ENCODE measurements at regions not wholly inside any gene's neighbourhood (a gene's known extent, or its start where the extent isn't known, plus 50 kb on each side); places are given as distances from the start of the nearest gene placed in this dataset.
A peak's percentile ranks its signal among the peaks of the same experiment; 100 is the strongest.
"Not testable (repeated sequence)": the region's sequence is repeated elsewhere in the genome, so short reads cannot be mapped to it uniquely, and the experiment has no call there.

DNA sequence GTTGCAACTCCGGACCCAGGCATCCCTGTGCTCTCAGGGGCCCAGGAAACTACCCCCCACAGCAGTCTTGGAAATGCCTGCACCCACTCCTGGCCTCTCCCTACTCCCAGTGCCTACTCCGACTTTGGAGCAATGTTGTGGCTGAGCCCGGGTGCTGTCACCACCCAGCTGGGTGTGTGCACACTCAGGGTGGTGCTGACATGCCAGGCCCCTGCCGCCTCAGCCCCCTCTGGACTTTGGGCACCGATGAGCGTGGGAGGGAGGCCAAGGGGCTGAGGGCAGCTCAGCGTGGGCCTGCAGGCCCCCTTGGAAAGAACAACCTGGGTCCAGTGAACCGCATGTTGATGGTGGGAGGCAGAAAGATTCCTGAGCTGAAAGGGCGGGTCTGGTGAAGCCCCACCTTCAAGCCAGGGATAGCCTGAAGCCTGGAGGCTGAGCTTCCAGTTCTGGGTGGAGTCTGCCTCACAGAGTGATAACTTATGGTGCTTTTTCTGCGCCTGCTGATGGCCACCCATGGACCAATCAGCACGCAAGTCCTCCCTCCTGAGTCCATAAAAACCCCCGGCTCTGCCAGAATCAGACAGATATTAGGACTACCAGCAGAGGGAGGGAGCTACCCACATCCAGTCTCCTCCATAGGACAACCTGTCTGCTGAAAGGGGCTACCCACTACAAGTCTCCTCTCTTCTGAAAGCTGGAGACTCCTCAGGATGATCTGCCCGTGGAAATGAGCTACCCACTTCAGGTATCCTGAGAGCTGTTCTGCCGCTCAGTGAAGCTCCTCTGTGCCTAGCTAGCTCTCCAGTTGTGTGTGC is 380.4 kb upstream of the SORCS1 start:
- no peak for DNase-seq

DNA sequence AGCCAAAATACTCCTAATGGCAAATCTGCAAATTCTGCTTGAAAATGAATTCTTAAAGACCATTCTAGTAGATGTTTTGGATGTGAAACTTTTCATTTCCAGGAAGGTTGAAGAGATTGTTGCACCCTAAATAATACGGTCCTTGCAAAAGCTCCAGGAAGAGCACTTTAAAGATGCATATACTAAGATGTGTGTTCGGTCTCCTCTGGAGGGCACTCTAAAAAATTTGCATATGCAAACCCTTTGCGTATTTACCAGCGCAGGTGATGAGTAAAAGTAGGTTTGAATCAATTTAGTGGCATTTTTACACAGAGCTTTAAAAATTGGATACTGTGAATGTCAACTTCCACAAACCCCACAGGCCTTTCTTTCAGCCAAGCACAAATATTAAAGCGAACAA is 378.1 kb upstream of the SORCS1 start:
- no peak for DNase-seq

DNA sequence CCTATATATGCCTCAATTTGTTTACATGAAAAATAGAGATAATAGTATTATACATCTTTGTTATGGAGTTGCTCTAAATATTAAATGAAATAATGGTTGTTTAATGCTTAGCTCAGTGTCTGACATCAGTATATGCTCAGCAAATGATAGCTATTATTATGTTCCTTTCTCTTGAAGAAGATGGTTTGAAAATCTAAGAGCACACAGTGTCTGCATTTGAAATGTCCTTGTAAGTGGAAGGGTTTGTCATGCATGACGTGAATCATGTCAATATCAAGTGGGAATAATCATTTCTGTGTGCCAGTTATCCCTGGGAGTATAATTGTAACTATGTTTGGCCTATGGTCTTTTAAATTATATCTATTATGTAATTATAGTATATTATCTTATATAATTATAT is 377.5 kb upstream of the SORCS1 start:
- DNase-seq, result no peak

DNA sequence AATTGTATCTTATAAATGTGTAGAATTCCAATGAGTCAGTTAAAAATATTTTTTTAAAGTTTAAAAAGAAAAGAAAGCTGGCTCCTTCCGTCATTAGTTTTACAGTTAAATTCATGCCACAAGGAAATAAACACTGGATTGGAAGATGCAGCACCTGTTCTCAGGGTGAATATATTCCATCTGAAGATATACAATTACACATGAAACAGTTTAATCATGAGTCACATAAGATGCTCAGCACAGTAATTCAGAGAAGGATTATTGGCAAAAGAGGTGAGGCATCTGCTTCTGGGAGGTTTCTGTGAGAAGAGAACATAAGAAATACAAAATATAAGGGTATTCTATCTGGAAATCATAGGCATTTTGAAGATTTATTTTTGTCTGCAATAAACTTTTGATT is 376.5 kb upstream of the SORCS1 start:
- no peak for DNase-seq

DNA sequence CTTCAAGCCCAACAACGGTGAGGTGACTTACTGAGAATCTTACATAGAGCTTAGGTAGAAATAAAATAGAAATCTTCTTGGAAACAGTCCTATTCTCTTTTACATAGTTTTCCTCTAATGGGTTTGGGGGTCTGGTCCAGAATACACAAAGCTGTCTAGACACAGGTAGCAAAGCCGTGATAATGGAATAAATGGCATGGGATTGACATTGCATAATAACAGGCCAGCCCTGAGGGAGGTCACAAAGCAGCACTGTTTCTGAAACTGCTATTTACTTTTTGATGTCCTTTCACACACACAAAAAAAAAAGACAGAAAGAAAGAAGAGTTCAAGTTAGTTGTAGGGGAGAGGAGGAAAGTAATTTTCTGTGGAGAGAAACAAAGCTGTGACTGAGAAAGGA is 364.8 kb upstream of the SORCS1 start:
- no peak for DNase-seq

DNA sequence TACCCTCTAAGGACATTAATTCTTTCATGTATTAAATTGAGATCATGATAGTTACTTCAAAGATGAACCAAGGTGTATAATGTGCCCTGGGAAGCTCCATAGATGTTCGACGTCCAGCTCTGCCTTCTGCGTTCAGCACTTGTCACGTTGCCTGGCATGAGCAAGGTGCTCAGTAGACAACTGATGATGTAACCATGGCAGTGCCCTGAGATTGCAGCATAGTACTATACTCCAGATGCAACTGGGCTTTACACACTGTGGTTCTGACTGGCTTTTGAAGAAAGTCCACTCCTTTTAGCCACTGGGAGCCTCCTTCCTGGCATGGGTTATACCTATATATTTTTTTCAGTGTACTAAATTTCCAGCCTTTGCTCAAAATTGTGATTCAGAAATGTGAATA is 355.8 kb upstream of the SORCS1 start:
- DNase-seq, result no peak

DNA sequence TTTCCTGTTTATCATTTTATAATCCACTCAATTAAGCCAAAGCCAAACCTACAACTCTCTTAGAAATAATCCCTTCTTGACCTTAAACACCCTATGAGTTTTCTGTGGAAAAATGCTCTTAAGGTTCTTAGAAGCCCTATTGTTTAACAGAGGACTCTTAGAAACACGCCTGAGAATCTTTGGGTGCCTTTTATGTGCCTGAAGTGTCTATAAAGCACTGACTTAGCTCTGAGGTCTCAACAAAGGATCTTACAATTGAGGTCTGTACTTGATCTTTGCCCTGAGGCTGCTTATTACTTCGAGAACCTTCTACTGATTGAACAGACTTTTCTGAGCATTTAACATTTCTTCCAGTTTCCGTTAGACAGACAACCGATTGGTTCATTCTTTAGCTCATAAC is 353.3 kb upstream of the SORCS1 start:
- no peak for DNase-seq

DNA sequence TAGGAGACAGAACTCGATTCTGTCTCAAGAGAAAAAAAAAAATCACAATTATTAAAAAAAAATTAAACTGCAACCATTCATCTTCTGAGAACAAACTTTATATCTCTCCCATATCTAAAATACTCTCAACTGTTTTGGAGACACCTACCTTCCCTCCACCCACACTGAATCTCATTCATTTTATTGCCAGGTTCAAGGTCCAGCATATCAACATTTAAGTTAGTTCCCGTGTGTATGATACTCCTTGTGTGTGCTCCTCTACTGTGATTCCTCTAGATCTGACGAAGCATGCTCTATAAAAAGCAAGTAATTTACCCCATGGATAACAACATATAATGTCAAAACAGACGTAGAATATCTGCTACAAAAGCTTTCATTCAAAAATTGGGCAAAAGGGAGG is 351.8 kb upstream of the SORCS1 start:
- no peak for DNase-seq

DNA sequence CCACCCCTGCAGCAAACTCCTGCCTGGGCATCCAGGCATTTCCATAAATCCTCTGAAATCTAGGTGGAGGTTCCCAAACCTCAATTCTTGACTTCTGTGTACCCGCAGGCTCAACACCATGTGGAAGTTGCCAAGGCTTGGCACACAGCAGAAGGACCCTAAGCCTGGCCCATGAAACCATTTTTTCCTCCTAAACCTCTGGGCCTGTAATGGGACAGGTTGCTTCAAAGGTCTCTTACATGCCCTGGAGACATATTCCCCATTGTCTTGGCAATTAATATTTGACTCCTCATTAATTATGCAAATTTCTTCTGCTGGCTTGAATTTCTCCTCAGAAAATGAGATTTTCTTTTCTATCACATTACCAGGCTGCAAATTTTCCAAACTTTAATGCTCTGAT is 339.5 kb upstream of the SORCS1 start:
- not testable (repeated sequence) for DNase-seq

DNA sequence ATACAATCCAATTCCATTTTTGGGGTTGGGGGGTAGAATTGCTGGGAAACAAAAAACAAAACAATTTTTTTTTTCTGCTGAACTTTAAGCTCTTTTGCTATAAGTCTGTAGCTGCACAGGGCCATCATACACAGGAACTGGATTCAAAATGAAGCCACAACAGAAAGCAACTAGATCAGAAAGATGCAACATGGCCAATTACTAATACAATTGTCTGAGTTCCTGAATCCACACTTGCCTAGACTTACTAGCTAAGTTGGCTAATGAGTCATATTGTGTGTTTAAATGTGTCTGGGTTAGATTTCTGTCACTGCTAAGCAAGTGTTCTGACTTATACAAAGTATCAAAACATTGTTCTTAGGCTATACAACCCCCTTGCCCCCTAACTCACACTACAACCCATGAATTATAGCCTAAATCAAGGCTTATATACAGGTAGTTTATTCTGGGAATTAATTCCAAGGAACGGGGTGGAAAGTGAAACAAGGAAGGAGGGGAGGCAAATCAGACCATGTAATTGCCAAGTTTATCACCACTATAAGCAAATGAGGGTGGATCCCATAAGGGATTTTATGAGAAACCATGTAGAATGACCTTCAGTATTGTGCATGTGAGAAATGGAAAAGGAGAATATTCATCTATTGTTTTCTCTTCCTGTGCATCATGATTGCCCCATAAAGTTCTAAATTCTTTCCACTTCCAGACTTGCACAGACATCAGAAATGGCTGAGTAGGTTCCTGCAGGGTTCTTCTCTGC is 337.9 kb upstream of the SORCS1 start:
- no peak for DNase-seq

DNA sequence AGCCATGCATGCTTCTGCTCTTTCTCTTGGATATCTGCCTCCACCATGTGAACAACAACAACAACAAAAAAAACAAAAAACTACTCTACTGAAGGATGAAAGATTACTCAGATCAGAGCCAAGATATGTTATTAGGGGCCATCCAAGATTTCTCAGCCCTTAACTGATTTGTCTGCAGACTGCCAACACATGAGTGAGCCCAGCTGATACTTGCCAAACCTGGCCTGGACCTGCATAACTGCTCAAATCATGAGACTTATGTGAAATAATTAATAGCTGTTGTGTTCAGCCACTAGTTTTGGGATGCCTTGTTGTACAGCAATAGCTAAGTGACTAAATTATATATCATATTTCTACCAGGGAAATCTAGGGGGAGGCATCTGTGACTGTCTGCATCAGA is 334.5 kb upstream of the SORCS1 start:
- DNase-seq, result no peak

DNA sequence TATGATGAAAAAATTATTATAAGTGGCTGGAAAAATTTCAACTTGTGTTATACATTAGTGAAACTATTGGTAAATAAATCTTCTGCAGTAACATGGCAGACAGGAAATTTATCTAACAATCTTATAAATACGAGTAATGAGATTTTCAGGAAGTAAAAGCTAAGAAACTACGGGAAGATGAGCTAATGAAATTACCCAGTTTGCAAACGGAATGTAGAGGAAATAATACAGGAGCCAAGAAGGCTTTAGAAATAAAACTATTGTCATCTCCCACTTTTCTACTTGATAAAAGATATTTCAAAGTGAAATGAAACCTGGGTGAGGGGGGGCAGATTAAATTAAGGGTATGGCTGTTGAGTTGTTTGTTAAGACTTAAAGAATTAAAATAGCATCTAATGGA is 332.5 kb upstream of the SORCS1 start:
- no peak for DNase-seq

DNA sequence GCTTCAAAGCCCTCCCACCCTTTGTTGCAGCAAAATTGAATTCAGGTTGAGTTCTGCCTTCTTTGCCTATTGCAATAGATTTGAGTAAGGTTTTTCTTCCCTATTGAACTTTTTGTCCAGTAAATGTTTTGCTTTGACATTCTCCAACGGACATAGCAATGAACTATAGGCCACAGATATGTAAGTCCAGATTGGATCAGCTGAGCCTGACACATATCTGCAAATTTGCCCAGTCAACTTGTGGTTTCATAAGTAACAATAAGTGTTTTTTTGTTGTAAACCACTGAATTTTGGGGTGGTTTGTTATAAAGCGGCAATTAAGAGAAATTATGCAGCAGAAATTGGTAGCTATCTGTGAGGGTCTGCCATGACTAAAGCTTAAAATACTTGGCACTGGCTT is 332.1 kb upstream of the SORCS1 start:
- DNase-seq, result no peak

DNA sequence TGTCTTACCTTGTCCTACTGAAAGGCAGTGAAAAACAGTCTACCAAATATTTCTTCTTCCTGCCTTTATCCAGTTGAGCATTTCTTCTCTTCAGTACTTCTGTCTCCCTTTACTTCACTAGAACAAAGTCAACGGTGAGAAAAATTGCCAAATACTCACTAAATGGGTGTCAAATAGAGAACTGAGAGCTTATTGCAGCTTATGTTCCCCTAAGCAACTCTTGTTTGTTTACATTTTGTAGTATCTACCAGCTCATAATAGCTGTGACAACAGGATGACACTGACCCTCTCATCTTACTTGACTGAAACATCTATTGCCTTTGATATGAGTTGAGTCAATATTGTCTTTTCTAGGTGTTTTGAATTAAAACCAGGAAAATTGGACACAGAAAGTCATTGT is 327.9 kb upstream of the SORCS1 start:
- no peak for DNase-seq

DNA sequence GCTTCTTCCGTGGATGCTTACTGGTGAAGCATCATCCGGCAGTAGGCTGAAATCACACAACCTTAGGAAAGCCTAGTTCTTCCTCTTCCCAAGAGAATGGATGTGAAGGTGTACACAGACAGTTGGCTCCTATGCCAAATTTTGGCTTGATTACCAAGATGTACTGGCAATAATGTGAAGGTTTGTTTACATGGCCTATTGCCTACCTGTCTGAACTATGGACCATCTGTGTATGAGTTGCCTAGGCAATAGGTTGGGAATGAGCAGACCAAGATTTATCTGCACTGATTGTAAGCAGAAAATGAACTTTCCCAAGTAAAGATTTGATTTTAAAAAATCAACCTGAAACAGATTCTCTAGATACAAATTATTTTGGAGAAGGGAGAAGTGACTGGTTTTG is 325.9 kb upstream of the SORCS1 start:
- DNase-seq, result no peak

DNA sequence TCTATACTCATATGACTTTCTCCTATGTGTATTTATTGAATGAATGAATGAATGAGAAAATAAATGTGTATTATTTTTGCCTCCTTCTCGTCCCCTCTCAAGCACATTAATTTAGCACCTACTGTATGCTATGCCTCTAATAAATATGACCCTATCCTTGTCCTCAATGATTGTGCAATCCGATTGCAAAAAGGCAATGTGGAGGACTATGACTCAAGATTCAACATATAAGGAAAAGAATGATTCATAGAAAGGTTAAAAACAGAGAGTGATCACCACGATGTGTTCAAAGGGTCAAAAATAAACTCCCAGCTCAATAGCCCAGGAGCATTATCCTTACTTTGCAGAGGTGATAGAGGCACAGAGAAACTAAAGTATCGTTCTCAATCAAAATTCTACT is 322.8 kb upstream of the SORCS1 start:
- DNase-seq, result no peak

DNA sequence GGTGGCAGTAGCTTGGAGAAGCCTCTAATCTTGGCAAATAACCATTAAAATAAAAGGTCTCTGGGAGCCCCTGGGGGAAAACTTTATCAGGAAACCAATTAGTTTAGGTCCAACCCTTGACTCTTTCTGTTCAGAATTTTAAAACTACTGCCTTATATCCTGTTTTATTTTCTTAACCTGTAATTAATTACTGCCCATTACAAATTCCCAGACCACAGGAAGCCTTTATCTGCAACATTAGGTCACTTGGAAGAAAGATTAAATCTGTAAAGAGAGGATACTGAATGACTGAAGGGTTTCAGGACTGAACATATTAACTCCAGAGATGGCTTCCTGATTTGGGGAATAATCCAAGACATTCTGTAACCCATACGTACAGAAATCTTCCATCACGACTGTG is 320.5 kb upstream of the SORCS1 start:
- DNase-seq, result no peak

DNA sequence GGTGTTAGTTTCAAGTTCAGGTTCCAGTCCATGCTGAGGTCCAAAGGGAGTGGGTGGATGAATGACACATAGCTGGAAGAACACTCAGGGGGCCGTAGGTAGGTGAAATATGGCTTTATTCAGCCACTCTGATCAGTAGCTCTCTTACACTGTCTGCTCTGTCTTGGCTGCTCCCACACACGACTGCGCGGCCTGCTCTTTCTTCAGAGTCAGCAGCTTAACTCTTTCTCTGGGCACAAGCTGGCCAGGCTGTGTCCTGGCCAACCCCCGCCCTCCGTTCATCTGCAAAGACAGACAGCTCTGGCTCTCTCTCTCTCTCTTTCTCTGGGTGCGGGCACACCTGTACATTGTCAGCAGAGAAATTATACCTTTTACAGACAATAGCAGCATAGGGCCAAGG is 317.4 kb upstream of the SORCS1 start:
- DNase-seq, result no peak

DNA sequence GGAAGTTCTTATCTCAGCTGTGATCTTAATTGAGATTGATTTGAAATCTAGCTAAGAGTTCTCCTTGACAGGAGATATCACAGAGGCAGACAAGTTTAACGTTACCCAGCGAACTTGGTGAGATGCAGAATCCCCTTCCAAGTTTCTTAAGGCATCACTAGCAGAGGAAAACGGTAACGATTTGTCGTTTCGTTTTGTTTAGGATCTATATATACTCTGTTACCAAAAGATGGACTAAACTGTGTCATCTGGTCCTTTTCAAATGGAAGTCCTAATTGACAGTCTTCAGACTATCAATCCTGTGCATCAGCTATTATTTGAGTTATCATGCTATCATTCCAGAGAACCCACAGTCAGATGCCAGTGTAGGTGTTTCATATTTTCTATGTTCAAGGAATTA is 316.7 kb upstream of the SORCS1 start:
- DNase-seq, result no peak

DNA sequence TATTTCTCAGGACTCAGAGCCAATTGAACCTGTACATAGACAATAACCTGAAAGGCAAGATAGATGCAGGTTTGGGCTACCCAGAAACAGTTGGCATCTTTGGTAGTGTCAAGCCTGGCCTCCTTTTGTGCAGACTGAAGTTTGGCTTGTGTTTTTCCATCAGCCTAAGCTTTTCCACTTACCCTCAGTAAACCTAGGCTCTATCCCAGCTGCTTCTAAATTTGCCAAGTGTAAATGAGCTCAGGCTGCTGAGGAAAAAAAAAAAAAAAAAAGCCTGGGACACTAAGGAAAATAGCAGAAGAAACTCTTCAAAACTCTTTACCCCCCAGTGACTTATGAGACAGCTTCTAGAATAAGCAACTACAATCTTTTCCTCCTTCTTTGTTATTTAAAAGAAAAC is 316.3 kb upstream of the SORCS1 start:
- no peak for DNase-seq

DNA sequence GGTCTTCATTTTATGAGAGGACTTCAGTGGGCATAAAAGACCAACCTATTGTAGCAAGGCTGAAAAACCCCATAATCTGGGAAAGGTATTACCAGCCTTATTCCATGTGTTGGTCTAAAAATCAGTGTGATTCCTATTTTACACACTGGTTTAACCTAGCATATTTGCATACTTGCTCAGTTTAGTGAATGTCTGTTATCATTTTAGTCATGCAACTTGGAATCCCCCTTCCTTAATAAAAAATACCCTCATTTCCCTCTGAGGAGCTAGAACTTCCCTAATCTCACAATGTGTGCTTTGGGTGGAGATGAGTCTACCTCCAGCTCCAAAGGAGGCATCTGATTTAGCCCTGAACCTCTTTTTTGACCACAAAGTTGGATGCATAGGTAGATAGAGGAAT is 312.8 kb upstream of the SORCS1 start:
- DNase-seq, result peak; percentile 10

DNA sequence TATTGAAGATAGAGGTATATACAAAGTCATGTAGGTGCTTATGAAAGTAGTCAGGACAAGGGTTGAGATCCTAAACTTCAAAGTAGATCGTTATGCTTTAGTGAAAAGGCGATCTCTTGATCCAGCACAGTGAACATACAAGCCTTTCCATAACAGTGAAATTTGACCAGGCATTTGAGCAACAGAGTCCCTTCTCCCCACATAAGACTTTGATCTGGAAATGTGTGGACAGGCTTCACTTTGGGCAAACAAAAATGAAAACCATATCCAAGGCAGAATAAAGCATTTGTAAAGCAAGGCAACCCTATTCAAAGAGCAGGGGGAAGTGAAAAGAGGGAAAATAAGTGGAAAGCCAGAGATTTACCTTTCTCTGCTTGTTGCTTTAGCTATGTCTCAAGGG is 311.9 kb upstream of the SORCS1 start:
- no peak for DNase-seq

DNA sequence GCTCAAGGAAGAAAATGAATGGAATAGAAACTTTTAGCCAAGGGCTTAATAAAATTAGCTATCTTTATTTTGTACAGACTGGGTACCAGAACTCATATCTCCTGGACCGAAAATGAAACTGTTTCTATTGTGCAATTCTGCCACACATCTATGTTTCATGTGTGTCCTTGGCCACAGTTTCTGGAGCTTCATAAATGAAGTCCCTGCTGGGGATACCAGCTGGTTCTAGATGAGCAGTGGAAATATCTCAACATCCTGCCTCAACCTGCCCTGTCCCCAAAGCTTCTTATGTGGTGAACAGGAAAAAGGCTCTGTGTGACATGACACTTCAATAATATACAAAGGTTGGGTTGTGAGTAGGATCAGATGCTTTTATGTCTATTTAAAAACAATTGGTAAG is 310.1 kb upstream of the SORCS1 start:
- DNase-seq, result no peak

DNA sequence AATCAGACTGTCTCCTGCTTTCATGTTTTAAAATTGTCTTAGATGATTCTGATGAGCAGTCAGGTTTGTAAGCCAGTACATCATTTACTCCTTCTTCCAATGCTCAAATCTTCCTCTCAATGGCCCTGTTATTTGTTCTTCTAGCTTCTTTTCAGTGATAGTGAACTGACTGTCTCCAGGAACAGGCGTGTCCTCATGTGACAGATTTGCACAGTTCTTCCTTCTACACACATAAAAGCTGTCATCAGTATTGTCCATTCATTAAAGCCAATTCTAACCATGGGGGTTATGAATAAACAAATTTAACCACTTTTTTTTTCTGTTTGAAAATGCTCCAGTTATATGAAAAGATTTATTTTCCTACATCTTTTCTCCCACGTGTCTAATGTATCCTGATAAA is 308.7 kb upstream of the SORCS1 start:
- no peak for DNase-seq

DNA sequence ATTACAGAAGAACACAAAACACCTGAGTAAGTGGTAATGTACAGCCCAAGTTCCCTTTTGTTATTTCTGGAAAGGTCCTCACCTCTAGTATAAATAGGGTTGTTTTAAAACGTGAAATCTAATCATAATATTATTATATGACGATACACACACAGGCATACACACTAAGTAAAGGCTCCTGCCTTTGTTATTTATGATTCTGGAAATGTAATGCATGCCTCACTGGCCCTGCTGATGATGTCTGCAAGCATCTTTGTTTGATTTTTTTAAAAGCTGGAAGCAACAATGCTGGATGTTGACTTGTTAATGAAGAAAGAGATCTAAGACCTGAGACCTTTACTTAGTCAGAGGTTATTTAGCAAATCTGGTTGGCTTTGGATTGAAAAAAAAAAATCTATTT is 307.4 kb upstream of the SORCS1 start:
- no peak for DNase-seq

All from inflammatory macrophage treated with lipopolysaccharide for 4 hours (primary cell).